Fibroblast of skin of scalp (primary cell): ENCODE measurements at regions not wholly inside any gene's neighbourhood (a gene's known extent, or its start where the extent isn't known, plus 50 kb on each side); places are given as distances from the start of the nearest gene placed in this dataset.
A peak's percentile ranks its signal among the peaks of the same experiment; 100 is the strongest.
"Not testable (repeated sequence)": the region's sequence is repeated elsewhere in the genome, so short reads cannot be mapped to it uniquely, and the experiment has no call there.

Experiments used
- DNase-seq: peaks from one replicate; pipeline ENCODE4 v3.0.0-alpha.2; 2013

DNA sequence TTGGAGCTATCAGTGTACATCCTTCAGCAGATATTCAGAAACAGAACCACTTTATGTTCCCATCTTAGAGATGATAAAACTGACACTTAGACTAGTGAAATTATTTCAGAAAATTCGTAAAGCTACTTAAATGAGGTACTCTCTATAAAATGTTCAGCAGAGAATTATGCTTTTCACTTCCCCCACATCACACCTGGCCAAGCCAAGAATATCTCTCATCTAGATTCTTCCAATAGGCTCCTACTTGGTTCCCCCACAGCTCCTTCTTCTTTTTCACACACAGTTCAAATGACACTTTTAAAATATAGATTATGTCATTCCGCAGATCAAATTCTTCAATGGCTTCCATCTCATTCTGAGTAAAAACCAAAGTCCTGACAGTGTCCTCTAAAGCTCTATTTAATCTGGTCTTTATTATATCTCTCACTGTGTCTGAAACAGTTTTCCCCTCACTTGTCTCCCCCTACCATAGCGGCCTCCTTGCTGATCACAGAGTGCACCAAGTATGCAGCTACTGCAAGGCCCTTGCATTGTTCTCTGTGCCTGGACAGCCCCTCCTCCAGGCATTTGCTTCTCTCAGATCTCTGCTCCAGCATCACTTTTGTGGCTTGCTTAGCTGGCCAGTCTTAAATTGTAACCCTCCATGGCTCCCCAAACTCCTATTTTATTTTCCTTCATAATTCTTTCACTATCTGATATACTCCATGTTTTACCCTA lies 736.8 kb upstream of the USP15 start:
- no peak for DNase-seq

DNA sequence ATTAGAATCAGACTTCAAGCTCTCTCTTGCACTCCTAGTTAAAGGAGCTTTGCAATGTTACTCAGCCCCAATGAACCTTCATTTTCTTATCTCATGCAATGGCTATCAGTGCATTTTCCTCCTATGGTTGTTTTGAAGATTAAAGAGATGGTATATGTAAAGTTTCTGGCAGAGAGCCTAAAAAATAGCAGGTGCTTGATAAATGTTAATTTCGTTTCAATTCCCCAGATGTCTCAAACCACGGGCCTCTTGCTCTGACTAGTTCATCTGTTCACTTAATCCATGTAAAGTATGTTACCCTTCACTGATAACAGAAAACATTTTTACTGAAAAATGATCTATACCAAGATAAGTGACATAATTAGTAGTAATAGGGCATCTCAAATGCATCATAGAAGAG lies 735.4 kb upstream of the USP15 start:
- DNase-seq: no peak

- no peak for DNase-seq
These were observed 734.9 kb upstream of the USP15 start for GRCh38 chr12:61525331-61525730.

GRCh38 chr12:61530456-61530855 lies 729.7 kb upstream of the USP15 start:
- DNase-seq: no peak

DNA sequence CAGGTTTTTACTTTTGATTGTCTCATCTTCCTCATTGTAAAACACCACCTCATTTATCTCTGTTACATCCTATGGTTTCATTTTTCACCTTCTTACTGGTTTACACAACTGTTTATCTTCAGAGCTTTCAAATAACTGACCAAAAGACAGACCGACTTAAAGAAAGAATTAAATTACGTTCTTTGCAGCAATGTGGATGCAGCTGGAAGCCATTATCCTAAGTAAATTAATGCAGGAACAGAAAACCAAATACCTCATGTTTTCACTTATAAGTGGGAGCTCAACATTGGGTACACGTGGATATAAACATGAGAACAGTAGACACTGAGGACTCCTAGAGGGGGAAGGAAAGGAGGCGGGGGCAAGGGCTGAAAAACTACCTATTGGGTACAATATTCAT lies 729.0 kb upstream of the USP15 start:
- no peak for DNase-seq

GRCh38 chr12:61536117-61536516 lies 724.1 kb upstream of the USP15 start:
- no peak for DNase-seq

GRCh38 chr12:61536525-61536924 lies 723.7 kb upstream of the USP15 start:
- no peak for DNase-seq

- DNase-seq: no peak
These were observed 721.3 kb upstream of the USP15 start for GRCh38 chr12:61538951-61539350.

DNA sequence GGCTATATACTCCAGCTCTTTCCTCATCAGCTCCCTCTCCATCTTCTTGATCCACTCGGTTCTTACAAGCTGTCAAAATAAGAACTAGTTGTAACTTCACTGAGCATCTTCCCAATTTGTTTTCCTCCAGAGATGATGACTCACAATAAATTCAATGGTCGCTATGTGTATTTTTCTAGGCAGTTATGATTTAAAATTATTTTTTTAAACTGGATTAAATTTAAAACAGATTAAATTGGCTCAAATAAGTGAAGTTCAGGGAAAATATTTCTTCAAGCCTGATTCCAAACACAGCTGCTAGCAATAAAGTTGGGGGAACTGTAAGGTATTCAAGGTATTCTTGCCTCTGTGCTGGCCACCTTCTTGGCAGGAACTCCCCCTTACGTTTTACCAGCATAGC lies 717.7 kb upstream of the USP15 start:
- no peak for DNase-seq

DNA sequence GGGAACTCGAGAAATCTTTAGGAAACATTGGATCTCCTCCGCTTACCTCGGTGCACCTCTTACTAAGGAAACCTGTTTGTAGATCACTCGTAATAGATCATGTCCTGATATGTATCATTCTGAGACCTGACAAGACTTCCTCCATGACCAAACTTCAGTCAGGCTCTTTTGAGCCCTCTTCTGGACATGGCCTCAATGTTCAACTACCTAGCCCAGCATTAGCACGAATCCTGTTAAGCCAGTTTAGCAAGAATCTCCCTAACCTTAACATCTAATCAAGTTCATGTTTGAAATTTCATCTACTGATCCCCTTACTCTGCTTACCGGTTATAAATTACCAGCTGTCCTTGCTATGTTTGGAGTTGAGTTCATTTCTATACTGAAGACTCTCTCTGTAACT lies 713.9 kb upstream of the USP15 start:
- DNase-seq: no peak

GRCh38 chr12:61553091-61553490 lies 707.1 kb upstream of the USP15 start:
- DNase-seq: no peak

DNA sequence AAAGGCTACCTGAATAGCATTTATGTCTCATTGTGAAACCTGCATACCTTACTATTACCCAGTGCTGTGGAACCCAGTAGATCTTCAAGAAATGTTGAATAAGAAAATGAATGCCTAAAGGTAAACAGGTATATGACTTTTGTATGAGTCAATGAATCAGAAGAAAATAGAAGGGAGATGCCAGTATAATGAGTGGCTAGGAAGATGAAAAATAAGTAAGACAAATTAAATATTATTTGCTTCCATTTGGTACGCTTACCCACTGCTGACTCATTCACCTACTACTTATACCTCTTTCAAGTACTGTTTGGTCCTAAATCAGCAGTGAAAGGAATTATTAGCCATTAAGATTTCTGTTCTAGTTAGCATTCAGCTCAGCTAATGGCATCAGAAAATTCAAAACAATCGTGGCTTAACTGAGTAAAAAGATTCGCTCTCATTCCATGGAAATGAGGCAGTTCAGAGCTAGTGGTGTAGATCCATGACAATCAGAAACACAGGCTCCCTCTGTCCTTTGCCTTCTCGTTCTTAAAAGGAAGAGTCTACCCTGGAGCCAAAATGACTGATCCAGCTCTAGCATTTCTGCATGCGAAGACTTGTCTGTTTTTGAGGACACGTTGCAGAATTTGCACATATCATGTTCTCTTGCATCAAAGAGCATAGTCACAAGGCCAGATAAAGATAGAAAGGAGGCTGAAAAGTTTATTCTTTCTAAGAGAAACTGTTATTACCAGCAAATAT lies 705.8 kb upstream of the USP15 start:
- no peak for DNase-seq

DNA sequence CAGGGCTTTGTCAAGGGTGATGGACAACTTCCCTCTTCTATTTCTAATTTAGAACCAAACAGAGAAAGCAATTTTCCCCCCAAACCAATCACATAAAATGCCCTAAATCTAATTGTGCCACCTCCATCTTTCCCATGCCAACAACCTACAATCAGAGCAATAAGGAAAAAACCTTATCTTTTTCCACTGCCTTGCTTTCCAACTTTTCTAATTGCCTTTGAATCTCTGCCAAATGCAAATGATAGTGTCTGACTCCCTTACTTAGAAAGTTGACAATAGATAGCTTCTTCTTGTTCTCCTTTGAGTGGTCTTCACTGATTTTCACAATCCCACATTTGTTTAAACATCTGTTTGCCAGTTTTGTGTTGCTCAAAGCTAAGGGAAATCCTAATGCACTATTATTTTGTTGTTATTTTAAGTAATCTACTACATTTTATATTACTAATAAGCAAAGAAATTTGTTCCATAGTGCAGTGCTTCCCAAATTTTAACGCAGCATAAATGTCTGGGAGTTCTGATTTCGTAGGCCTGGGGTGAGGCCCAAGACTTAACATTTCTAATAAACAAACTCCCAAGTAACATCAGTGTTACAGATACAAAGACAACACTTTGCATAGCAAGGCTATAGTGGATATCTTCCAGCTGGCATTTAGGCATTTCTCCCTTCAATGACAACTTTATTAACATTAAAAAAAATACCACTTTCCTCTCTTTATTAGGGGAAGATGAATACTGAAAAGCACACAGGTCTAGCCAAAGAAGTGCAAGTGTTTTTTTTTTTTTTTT lies 696.3 kb upstream of the USP15 start:
- no peak for DNase-seq

DNA sequence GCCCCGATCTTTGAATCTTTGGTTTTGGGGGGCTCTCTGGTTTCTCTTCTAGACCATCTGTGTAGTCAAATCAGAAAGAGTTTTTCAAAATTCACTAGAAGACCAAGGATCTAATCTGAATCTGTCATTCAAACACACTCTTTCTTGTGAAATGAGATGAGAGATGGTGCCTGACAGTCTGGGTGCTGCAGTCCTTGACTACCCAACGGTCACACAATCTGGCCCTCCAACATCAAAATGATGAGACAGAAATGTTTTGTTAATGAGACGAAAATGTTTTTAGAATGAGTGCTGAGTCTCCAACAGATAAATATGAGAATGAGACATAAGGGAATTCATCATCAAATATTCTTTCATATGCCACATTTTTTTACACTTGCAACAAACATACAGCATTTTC lies 695.7 kb upstream of the USP15 start:
- no peak for DNase-seq

DNA sequence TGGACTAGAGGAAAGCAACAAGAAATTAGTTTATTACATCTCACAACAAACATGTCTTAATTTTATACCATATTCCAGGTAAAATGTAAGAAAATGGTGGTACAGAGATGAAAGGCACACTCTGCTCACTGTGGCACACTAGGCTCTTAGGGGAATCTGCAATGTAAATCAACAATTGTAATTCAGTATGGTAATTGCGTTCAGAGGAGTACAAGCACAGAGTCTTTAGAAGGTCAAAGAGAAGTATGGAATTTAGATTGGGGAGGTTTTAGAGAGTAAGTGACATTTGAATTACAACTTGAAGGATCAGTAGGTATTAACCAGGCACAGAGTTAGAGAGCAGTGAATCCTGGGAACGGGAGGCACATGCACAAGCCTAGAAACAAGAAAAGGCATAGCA lies 694.0 kb upstream of the USP15 start:
- DNase-seq: no peak

DNA sequence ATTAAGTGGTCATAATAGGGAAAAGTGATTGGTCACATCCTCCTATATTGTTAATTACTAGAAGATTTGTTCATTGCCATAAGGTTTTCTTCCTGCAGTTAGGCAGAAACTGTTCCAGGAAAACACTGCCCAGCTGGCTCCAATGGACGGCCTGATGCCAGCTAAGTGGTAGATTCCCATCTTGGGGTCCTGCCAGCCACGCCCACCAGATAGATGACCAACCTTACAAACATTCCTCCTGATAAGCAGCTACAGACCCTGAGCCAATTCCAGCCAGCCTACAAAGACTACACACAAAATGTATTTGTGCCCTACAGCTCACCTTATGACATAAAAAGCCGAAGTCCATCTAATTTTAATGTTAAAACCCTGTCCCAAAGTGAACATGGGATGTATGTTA lies 685.9 kb upstream of the USP15 start:
- DNase-seq: no peak

DNA sequence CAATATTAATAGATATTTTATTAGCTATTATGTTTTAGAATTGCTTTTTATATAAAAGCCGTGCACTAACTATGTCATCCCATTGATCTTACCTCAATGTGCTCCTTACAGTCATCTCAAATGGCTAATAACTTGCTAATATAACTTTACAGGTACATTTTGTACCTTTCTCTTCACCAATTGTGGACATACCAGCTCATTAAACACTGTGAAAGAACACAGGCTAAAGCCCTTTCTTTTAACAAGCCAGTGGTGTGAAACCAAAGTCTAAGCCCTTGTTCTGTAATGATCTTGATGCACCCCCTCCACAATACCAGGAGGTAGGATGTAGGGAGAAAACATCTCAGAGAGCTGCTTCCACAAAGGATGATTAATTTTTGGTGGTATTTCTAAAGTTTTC lies 675.3 kb upstream of the USP15 start:
- DNase-seq: no peak

- not testable (repeated sequence) for DNase-seq
These were observed 669.3 kb upstream of the USP15 start for GRCh38 chr12:61590864-61591263.

DNA sequence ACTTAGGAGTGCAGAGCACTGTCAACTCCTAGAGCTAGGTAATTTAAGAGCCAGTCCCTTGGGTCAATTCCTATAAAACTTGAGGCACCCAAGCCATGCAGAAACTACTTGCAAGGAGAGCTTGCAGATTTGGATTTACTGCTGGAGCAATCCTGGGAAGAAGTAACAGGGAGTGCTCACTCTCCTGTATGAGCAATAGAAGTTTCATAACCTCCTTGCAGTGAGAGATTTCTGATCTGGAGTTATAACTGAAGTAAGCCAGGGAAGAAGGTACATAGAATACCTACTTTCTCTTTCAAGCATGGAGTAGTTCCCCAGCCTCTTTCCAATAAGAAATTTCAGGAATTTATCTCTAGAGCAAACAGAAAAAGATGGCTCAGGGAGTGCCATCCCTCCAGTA lies 650.1 kb upstream of the USP15 start:
- DNase-seq: no peak

DNA sequence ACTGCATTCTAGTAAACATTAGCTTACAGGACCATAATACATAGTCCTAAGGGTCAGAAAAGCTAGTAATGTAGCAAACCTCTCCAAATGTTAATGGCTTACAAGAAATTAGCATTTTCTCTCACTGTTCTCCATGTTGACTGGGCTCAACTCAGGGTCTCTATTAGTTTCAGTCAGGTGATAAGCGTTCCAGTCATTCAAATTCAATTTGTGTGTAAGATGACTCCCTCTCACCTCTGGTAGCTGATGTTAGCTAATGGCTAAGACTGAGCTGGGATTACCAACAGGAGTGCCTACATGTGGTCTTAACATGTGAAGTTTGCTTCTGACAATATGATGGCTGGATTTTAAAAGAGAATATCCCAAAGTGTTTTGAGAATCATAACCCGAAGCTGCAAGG lies 630.5 kb upstream of the USP15 start:
- no peak for DNase-seq

DNA sequence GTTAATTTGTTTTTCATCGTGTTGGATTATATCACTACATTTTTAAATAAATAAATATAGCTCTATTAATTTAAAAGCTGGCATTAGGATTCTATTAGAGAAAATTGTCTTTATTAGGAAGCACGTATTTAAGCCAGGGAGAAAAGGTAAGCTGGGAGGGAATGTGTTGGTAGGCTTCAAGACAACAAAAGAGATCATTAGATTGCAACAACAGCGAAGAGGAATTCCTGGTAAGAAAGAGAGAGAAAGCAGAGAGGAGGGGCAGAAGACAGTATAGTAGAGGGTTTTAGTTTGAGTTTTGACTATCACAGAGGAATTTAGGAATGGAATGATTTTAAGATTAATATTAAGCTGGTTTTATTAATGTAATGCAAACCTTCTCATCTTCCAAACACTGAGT lies 613.6 kb upstream of the USP15 start:
- no peak for DNase-seq

- no peak for DNase-seq
These were observed 612.6 kb upstream of the USP15 start for GRCh38 chr12:61647566-61647965.

- DNase-seq: no peak
These were observed 607.9 kb upstream of the USP15 start for GRCh38 chr12:61652265-61652664.

- peak; percentile 1 for DNase-seq
These were observed 605.5 kb upstream of the USP15 start for GRCh38 chr12:61654698-61655097.
